ENCODE measurements at regions not wholly inside any gene's neighbourhood (a gene's known extent, or its start where the extent isn't known, plus 50 kb on each side); places are given as distances from the start of the nearest gene placed in this dataset.
"Not testable (repeated sequence)": the region's sequence is repeated elsewhere in the genome, so short reads cannot be mapped to it uniquely, and the experiment has no call there.

DNA sequence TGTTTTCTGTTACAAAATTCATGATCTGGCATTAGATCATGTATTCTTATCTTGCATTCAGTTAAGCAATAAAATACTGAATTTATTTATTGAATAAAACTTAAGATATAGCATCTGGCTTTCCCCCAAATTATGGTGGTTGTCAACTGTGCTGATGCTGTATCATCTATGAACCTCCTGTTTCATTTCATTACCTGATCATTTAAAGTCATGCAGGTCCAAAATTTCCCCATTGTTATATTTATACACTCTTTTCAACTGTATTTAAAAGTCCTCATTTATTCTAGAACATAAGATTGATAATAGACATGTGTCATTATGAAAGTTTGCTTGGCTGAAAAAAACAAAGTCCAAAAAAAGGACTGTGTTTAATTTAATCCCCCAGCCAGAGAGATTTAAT lies 627.4 kb upstream of the ADGRB3 start:
- no peak for DNase-seq

DNA sequence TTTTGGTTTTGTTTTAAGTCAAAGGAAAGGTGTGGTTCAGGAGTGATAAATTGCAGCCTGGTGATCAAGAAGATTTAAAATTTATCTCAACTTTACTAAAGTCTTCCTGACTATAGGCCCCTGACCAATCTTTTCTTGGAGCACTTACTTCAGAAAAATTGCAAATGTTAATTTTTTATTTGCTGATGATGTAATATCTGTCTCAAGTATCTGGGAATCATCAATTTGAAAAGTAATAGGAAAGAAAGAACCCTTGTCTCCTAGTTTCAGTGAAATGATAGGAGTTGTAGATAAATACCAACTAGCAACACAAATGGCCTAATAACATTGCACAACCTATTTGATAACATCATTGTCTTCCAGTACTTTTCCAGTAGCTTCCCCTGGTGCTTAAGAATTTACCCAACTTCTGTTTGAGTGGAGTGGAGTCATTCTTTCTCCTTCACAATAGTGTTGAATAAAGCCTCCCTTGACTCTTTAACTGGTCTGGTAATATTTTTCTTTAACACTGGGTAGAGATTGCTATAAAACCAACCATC lies 648.3 kb upstream of the ADGRB3 start:
- no peak for DNase-seq

DNA sequence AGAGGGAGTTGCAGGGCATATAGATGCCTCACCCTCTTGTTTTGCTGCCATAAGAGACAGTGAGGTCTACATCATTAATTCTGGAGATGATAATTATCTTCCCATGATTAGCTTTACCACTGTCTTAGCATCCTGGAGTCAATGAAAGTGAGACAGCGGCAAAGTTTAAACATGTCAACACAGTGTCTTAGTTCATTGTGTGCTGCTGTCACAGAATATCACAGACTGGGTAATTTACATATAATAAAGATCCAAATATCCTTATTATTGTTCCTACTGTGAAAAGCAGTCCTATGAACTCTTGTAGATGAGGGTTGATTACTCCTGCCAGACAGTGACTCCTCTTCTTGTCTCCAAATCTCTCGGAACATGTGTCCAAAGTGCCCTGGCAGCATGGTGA lies 658.6 kb upstream of the ADGRB3 start:
- no peak for DNase-seq

DNA sequence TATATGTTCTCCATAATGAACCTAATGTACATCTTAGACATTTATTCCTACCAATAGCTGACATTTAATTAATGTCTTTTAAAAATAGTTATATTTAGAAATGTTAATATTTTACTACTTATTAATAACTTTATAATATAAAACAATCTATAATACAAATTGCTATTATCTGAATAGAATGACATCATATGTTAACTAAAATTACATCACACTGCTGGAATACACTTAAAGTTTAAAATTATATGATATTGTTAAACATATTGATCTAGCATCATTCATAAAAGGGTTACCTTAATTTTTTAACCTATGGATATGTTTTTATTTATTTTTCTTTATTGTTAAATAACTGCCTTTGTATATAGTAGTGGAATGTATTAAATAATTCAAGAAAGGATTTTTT lies 660.2 kb upstream of the ADGRB3 start:
- DNase-seq = no peak

DNA sequence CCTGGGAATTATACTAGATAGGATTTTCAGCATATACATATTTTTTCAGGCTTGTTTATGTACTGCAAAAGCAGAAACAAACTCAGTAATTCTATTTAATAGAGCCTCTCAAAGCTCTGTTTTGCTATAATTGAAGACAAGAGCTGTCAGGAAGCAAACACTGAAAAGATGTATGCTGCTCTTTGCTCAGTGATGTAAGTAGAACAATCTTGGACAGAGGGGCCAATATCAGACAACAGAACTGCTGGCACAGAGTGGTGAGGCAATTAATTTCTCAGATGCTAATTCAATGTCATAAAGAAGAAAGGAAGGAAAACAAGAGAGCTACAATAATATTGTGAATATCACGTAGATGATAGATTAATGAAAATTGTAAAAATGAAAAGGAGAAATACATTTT lies 663.3 kb upstream of the ADGRB3 start:
- no peak for DNase-seq

DNA sequence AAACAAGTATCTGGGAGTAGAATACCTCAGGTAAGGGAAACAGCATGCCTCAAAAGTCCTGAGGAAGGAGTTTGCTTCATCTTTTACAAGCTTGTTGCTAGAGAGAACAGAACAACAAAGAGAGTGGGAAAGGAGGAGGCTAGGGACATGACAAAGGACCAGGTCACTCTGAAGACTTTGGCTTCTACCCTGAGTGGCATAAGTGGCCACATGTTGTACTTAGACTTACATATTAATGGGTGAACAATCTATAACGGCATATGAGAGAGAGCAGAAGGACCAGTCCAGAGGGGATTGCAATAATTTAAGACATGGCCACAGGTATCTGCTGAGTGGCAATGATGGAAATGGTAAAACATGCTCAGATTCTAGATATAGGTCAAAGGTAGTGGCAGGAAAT lies 668.3 kb upstream of the ADGRB3 start:
- DNase-seq = no peak

DNA sequence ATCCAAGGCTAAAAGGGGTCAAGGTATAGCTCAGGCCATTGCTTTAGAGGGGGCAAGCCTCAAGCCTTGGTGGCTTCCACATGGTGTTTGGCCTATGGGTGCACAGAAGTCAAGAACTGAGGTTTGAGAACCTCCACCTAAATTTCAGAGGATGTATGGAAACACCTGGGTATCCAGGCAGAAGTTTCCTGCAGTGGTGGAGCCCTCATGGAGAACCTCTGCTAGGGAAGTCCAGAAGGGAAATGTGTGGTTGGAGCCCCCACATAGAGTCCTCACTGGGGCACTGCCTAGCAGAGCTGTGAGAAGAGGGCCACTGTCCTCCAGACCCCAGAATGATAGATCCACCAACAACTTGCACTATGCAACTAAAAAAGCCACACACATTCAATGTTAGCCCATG lies 678.7 kb upstream of the ADGRB3 start:
- no peak for DNase-seq

DNA sequence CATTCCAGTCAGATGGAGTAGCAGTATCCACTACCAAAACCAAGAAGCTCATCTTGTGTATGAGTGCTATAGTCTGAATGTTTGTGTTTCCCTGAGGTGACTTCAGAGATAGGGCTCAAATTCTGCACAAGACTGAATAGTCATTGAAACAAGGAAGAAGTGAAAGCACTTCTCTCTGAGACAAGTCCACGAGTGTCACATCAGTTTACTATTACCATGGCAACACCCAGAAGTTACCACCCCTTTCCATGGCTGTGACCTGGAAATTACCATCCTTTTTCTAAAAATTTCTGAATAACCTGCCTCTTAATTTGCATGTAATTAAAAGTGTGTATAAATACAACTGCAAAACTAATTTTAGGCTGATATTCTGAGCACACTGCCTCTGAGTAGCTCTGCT lies 682.1 kb upstream of the ADGRB3 start:
- DNase-seq = no peak

DNA sequence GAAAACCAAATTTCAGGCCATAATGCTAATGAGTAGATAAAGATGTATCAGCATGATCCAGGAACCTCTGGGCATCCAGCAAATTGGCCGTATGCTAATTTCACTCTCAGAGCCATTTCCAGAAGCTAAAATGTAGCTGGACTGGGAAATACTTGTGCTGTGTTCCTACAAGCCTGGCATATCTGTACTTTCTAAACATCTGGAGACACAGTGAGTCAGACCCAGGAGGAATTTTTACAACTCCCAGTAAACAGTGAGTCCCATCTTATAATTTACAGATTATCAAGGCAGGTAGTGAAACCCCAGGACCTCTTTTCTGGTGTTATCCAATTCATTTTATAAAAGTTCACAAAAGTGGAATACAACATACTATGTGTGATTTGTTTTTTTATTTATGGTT lies 683.0 kb upstream of the ADGRB3 start:
- DNase-seq = no peak

DNA sequence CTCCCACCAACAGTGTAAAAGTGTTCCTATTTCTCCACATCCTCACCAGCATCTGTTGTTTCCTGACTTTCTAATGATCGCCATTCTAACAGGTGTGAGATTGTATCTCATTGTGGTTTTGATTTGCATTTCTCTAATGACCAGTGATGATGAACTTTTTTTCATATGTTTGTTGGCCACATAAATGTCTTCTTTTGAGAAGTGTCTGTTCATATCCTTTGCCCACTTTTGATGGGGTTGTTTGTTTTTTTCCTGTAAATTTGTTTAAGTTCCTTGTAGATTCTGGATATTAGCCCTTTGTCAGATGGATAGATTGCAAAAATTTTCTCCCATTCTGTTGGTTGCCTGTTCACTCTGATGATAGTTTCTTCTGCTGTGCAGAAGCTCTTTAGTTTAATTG lies 687.3 kb upstream of the ADGRB3 start:
- DNase-seq = not testable (repeated sequence)

DNA sequence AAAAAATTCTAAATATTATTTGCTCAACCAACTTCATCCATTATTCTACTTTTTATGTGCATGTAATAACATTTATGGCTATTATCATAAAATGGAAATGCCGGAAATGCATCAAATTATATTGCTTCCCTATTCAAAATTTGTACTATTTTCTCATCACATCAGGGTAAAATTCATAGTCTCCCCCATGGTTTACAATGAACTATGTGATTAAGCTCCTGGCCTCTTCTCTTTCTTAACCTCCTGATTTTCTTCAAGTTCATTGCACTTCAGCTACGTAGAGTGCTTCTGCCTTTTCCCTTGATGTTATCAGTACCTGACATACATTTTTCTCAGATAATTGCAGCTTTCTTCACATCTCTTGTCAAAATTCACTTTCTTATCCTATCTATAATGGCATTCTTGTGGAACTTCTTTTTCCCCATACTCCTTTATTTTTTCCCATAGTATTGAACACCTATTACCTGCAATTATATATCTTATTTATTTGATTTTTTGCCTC lies 699.1 kb upstream of the ADGRB3 start:
- DNase-seq = no peak

DNA sequence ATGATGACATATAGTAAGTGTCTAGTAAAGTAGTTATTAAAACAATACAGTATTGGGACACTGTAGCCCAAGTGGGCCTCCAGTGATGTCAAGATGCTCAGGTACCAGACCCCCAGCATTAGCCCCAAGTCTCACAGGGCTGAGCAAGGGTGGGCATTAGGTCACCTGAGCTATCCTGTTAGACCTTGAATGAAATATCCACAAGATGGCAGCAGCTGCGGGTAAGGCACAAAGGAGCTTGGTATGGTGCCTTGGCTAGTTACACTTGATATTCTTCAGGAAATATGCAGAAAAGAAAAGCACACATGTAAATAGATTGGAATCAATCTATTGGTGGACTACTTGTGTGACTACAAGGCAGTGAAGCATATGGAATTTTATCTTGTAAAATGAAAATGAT lies 701.8 kb upstream of the ADGRB3 start:
- no peak for DNase-seq

DNA sequence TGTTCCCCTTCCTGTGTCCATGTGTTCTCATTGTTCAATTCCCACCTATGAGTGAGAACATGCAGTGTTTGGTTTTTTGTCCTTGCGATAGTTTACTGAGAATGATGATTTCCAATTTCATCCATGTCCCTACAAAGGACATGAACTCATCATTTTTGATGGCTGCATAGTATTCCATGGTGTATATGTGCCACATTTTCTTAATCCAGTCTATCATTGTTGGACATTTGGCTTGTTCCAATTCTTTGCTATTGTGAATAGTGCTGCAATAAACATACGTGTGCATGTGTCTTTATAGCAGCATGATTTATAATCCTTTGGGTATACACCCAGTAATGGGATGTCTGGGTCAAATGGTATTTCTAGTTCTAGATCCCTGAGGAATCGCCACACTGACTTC lies 712.5 kb upstream of the ADGRB3 start:
- not testable (repeated sequence) for DNase-seq

DNA sequence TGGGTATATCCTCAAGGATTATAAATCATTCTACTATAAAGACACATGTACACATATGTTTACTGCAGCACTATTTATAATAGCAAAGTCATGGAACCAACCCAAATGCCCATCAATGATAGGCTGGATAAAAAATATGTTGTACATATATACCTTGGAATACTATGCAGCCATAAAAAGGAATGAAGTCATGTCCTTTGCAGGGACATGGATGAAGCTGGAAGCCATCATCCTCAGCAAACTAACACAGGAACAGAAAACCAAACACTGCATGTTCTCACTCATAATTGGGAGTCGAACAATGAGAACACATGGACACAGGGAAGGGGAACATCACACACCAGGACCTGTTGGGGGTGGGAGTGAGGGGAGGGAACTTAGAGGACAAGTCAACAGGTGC lies 715.0 kb upstream of the ADGRB3 start:
- not testable (repeated sequence) for DNase-seq

DNA sequence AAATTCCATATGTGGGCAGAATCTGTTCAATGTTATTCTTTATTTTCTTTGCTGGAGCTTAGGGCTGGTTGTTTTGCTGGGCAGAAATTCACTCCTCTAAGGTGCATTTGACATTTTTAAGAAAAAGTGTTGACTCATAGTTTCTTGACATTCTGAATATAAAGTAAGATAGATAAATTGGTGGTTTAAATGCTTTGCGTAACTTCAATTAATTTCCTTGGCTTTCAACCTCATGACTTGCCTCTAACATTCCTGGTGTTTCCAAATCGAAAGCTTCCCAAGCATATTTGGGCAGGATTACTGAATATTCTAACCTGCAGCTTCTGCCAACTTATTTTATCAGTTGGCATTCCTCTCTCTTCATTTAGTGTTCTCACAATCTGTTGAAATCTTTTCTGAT lies 718.7 kb upstream of the ADGRB3 start:
- DNase-seq = no peak

DNA sequence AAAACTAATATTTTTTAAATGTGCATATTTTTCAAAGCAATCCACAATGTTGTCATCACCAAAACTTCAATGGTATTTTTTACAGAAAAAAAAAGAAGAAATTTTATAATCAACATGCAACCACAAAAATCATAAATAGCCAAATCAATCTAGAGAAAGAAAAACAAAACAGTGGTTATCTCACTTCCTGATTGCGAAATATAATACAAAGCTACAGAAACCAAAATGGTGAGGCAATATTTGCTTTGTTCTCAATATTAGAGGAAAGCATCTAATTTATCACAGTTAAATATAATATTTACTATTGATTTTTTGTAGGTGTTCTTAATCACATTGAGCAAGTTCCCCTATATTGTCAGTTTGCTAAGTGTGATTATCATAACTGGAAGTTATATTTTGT lies 720.7 kb upstream of the ADGRB3 start:
- DNase-seq = no peak

DNA sequence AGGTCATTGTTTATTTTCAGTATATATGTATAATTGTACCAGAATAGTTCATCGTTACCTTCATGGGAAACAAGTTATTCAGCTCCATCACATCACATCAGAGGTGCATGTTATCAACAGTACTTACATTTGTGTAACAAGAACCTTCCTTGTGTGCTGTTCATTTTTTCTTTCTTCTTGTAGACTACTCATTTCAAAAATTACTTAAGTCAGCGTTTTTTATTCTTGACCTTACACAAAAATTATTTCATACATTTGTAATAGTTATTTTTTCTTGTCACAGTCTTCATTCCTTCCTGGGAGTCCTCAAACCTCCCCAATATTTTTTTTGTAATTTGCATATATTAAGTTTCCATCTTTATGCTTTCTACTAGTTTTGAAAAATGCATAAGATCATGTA lies 725.7 kb upstream of the ADGRB3 start:
- DNase-seq = no peak

DNA sequence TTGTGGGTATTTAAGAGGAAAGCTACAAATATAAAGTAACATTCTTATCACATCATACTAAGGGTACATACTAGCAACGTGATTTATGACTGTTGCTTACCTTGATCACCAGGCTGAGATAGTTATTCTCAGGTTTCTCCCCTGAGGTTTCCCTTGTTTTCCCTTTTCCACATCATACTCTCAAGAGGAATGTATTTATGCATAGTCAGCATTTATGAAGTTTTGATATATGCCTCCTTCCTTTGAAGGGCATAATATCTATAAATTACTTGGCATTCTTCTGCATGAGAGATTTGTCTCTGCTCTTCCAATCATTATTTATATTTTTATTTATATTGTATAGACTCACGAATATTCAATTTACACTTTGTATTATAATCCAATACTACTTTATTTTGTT lies 726.7 kb upstream of the ADGRB3 start:
- no peak for DNase-seq

DNA sequence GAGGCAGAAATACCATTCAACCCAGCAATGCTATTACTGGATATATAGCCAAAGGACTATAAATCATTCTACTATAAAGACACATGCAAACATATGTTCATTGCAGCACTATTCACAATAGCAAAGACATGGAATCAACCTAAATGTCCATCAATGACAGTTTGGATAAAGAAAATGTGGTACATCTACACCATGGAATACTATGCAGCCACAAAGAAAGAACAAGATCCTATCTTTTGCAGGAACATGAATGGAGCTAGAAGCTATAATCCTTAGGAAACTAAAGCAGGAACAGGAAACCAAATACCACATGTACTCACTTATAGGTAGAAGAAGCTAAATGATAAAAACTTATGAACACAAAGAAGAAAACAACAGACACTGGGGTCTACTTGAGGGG lies 730.3 kb upstream of the ADGRB3 start:
- not testable (repeated sequence) for DNase-seq

DNA sequence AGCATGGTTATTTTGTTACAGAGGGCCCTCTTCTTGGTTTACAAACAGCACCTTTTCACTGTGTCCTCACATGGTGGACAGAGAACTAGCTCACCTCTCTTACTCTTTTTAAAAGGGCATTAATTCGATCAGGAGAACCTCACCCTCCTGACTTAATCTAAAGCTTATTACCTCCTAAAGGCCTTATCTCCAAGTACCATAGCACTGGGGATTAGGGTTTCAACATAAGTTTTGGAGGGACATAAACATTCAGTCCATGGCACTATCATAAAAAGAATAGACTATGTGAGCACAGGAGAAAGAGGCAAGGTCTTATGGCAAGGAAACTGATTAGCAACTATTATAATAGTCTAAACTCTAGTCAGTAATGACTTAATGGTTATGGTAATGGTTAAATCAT lies 736.2 kb upstream of the ADGRB3 start:
- no peak for DNase-seq

DNA sequence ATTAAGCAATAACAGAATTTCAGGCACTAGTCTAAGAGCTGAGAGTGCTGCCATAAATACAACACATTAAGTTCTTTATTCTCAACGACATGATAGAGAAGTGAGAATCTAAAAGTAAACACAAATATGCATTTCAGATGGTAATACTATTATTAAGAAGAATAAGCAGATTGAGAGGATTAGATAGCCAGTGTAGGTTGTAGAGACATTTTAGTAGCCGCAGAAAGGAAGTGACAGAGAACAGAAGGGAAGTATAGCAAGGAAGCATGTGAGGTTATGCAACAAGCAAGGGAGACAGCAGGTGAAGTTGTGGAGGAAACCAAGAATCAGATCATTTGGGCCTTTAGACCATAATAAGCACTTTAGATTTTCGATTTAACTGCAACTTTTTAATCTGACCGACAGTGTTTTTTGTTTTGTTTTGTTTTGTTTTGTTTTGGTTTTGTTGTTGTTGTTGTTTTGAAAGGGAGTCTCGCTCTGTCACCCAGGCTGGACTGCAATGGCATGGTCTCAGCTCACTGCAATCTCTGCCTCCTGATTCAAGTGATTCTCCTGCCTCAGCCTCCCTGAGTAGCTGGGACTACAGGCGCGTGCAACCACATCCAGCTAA lies 737.0 kb upstream of the ADGRB3 start:
- DNase-seq = no peak

DNA sequence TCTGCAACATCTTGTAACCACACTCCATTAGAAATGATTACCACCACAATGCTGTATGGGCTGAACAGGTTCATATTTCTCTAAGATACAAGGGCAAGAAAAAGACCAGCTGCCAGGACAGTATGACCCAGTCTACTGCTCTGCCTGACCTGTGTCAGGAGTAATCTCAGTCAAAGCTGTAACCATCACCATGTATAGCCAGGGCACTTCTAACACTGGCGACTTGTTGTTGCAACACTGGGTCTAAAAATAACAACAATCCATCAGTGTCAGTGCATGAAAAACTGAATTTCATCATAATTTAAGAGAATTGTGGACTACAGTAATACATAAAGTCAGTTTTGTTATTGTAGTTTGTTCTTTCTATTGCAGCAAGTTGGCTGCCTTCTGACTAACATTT lies 738.6 kb upstream of the ADGRB3 start:
- DNase-seq = no peak

DNA sequence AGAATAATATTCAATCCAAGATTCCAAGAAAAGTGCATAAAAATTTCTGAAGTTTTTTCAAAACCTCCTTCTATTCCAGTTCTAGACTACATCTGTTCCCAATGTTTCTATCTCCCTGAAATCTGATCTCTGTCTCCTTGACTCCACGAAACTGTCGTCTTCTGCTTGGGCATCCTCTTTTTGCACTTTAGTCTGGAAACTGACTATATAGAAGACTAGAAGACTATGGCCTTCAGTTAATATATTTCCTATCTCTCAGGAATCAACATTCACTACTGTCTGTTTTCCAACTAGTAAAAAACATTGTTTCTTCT lies 745.4 kb upstream of the ADGRB3 start:
- no peak for DNase-seq

DNA sequence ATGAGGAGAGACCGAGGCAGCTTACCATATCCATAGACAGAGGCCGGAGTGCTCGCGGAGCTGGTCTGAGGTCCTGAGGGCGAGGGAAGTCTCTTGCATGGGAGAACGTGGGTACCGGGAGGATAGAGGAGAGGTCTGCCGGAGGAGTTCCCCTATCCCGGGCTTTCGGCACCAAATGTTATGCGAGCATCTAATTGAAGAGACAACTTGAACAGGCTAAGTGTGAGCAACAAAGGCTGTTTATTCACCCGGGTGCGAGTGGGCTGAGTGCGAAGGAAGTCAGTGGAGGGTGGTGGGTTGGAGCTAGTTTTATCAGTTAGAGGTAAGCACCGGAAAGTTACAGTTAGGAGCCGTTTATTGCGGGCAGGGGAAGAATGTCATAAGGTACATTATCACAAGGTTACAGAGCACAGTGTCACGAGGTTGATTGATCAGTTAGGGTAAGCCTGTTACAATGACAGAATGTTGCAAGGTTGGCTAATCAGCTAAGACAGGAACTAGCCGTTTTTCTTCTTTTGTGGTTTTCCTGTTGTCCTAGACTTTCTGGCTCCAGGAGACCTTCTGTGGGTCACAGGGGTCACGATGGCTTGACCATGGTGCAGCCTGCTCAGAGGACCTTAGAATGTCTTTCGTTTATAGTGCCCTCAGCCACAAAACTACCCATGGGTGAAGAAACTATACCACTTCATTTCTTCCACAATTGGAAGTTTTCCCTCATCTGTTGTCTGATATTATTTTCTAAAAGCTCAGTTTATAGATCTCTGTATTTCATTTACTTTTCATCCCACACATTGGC lies 746.0 kb upstream of the ADGRB3 start:
- DNase-seq = no peak

DNA sequence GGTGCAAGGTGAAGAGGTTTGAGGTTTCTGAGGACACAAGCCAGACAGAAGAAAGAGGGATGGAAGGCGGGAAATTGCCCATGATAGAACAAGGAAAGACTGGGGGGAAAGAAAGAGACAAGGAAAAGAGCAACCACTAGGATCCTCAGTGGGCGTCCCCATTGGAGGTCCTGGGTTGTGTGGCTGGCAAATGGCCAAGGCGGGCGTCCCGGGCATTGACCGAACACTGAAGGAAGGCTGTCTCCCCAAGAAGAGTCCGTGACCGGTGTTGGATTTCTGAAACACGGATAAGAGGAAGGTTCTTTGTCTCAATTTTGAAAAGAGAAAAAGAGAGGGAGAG lies 746.6 kb upstream of the ADGRB3 start:
- DNase-seq = no peak

Measured in NCI-H1694 (cell line).